Mesodermal cell (in vitro differentiated cells): ENCODE measurements at regions not wholly inside any gene's neighbourhood (a gene's known extent, or its start where the extent isn't known, plus 50 kb on each side); places are given as distances from the start of the nearest gene placed in this dataset.

Experiments used
- H3K27ac ChIP-seq: 2 replicates; pipeline ENCODE4 v1.7.0; 2013; ENCODE audit warnings: mild to moderate bottlenecking, low read depth, low read length, moderate library complexity; ENCODE audit not compliant: severe bottlenecking
- H3K36me3 ChIP-seq: 2 replicates; pipeline ENCODE4 v1.7.1; 2013; ENCODE audit warnings: mild to moderate bottlenecking, low read length, moderate library complexity; ENCODE audit not compliant: control insufficient read depth, insufficient read depth
- H3K4me1 ChIP-seq: one replicate; pipeline ENCODE4 v1.7.1; 2013; ENCODE audit warnings: mild to moderate bottlenecking, low read length; ENCODE audit not compliant: insufficient read depth, control insufficient read depth, poor library complexity, severe bottlenecking
- H3K4me3 ChIP-seq: 2 replicates; pipeline ENCODE4 v1.7.0; 2013; ENCODE audit warnings: low read length, control low read depth, mild to moderate bottlenecking; ENCODE audit not compliant: insufficient read depth, poor library complexity, severe bottlenecking; ENCODE audit errors: extremely low read depth
- H3K9me3 ChIP-seq: 2 replicates; pipeline ENCODE4 v1.7.1; 2013; ENCODE audit warnings: mild to moderate bottlenecking, low read length, moderate library complexity; ENCODE audit not compliant: control insufficient read depth
- WGBS, 2 experiments: methylation state at CpG; one replicate each; pipeline ENCODE4 v1.1.5; 2013; ENCODE audit warnings: missing lambda C conversion rate in 2 of 2; ENCODE audit not compliant: insufficient coverage in 2 of 2; 5-methylcytosine and 5-hydroxymethylcytosine counted together

DNA sequence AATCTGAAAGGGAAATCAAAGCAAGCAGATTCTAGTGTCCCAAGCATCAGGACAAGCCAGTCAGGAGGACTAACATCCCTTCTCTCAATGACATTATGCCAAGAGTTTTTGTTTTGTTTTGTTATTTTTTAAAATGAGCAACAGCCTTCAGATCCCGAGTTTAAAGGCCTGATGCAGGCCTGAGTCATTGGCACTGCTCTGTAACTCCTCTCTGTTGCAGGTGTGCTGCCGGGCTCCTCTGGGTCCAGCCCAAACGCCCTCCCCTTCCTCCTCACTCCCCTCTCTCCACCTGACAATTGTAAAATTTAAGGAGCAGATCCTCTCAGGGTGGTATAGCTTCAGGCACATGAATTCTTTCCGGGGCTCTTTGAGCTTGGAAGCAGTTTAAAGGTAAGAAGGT, 502.0 kb downstream of the BMP2 start:
- Histone ChIP-seq H3K4me1 (no peaks in the 10 kb centered on the region), H3K36me3 (no peaks in the 10 kb centered on the region), H3K9me3 (no peaks in the 10 kb centered on the region), H3K27ac (no peak overlapping the region), H3K4me3 (no peak overlapping the region)
- 79 to 100% methylated on average over 3 to 4 of the region's 4 CpGs for WGBS, 2 experiments

- no CpG with 5 or more reads among the region's 1 CpG for WGBS, 2 experiments
- H3K36me3 ChIP-seq, result no peaks in the 10 kb centered on the region
- H3K4me3 ChIP-seq, result no peak overlapping the region
- no peaks in the 10 kb centered on the region for H3K9me3 ChIP-seq
- H3K27ac ChIP-seq, result no peak overlapping the region
- no peaks in the 10 kb centered on the region for H3K4me1 ChIP-seq
These were observed 505.0 kb downstream of the BMP2 start for GRCh38 chr20:7272512-7272911.

- Histone ChIP-seq H3K9me3 (no peaks in the 10 kb centered on the region), H3K27ac (no peak overlapping the region), H3K4me1 (no peaks in the 10 kb centered on the region), H3K4me3 (no peak overlapping the region), H3K36me3 (no peaks in the 10 kb centered on the region)
These were observed 507.4 kb downstream of the BMP2 start for GRCh38 chr20:7274870-7275269.

GRCh38 chr20:7275645-7276237, 508.3 kb downstream of the BMP2 start:
- 90 to 100% methylated on average over 2 of the region's 3 CpGs for WGBS, 2 experiments
- no peaks in the 10 kb centered on the region for H3K9me3 ChIP-seq

GRCh38 chr20:7285918-7286556, 518.6 kb downstream of the BMP2 start:
- Histone ChIP-seq H3K4me3 (no peak overlapping the region), H3K9me3 (no peaks in the 10 kb centered on the region), H3K27ac (no peak overlapping the region), H3K36me3 (no peaks in the 10 kb centered on the region), H3K4me1 (no peaks in the 10 kb centered on the region)
- 0 to 85% methylated on average over 2 of the region's 9 CpGs for WGBS, 2 experiments

More at GRCh38 chr20:7275645-7276237, 508.3 kb downstream of the BMP2 start:
- H3K36me3 ChIP-seq, result no peaks in the 10 kb centered on the region
- H3K27ac ChIP-seq, result no peak overlapping the region
- no peaks in the 10 kb centered on the region for H3K4me1 ChIP-seq
- H3K4me3 ChIP-seq, result no peak overlapping the region

- no peak overlapping the region for H3K27ac ChIP-seq
- H3K4me3 ChIP-seq, result no peak overlapping the region
- no peaks in the 10 kb centered on the region for H3K4me1 ChIP-seq
- H3K9me3 ChIP-seq, result no peaks in the 10 kb centered on the region
- H3K36me3 ChIP-seq, result no peaks in the 10 kb centered on the region
- no CpG with 5 or more reads among the region's 2 CpGs for WGBS, 2 experiments
These were observed 523.9 kb downstream of the BMP2 start for GRCh38 chr20:7291323-7291943.

- Histone ChIP-seq H3K4me3 (no peak overlapping the region), H3K4me1 (no peaks in the 10 kb centered on the region), H3K9me3 (no peaks in the 10 kb centered on the region), H3K36me3 (no peaks in the 10 kb centered on the region), H3K27ac (no peak overlapping the region)
These were observed 524.5 kb downstream of the BMP2 start for GRCh38 chr20:7291946-7292345.

DNA sequence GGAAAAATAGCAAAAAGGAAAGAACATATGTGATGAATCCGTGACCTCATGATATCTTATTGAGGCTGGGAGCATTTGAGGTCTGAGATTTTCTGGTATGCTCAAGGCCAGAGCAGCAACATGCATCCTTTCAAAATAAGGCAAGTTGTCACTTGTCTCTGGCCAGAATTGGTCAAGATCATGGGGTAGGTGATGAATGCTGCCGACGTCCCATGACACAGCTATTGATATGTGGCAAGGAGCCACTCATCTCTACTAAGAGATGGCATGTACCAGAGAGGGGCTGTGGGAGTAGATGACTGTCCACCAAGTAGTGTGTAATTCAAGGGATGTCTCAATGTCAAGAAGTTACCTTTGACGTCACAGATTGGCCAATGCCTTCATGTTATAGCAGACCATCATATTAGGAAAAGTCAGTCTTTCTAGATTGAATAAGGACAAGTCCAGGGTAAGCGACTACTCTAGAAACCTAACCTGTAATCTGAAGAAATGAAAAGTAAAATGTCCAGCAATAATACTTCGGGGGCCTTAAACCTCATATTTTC, 527.4 kb downstream of the BMP2 start:
- Histone ChIP-seq H3K27ac (no peak overlapping the region), H3K4me1 (no peaks in the 10 kb centered on the region), H3K9me3 (no peaks in the 10 kb centered on the region), H3K4me3 (no peak overlapping the region), H3K36me3 (no peaks in the 10 kb centered on the region)
- 83 to 88% methylated on average over 2 to 3 of the region's 6 CpGs for WGBS, 2 experiments

DNA sequence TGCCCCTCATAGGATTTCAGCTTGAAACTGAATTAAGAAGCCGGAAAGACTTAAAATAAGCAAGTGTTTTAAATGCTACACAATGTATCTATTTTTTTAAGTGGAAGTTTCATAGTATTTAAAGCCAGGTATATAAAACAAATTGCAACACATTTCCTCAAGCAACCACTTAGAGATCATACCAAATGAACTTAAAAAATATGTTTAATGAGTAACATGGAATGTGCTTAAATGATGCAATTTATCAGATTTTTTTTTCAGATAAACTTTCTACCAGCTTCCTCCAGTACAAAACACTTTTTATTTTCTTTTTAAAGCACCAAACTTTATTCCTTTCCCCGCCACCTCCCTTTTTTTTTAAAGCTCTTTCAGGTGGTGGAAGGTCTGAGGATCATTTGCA, 534.3 kb downstream of the BMP2 start:
- Histone ChIP-seq H3K27ac (peak overlapping the region; percentile 16), H3K4me1 (no peaks in the 10 kb centered on the region), H3K4me3 (no peak overlapping the region), H3K9me3 (no peaks in the 10 kb centered on the region), H3K36me3 (no peaks in the 10 kb centered on the region)
- no CpG with 5 or more reads among the region's 2 CpGs for WGBS, 2 experiments

DNA sequence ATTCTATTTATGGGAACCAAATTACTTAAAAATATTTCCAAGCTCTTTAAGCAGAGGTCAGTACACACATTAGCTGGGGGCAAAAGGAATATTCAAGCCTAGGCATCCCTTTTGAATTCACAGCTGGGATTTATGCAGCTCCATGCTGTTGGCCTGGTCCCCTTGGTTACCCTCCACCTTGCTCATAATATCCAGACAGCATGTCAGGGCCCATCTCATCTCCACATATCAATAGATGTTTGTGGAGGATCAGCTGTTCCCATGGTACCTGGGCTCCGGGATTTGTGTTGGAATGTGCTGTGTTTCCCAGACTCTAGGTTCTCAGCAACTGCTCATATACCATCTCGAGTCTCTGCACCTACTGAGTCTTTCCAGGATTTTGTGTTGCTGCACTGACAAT, 534.8 kb downstream of the BMP2 start:
- 71 to 73% methylated on average over 2 of the region's 2 CpGs for WGBS, 2 experiments
- Histone ChIP-seq H3K4me3 (no peak overlapping the region), H3K9me3 (no peaks in the 10 kb centered on the region), H3K36me3 (no peaks in the 10 kb centered on the region), H3K27ac (peak overlapping the region; percentile 16), H3K4me1 (no peaks in the 10 kb centered on the region)

DNA sequence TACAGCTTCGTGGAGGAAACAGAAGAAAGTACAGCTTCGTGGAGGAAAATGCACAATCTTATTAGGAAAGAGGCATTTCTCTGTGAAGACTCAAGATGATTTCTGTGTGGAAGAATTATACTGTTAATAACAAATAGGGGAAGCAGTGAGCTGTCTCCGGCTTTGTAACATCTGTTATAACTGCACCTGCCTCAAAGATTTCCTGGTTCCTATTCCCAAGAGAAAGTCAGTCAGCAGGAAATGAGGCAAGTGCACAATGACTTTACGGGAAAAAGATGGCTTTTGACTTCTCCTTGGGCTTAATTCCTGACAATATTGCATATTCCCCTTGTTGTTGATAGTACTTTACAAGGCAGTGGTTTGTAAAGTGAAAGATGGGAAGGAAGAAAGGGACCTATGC, 538.5 kb downstream of the BMP2 start:
- Histone ChIP-seq H3K9me3 (no peaks in the 10 kb centered on the region), H3K4me1 (no peaks in the 10 kb centered on the region), H3K36me3 (no peaks in the 10 kb centered on the region), H3K27ac (no peak overlapping the region), H3K4me3 (no peak overlapping the region)
- 83 to 88% methylated on average over 2 to 4 of the region's 4 CpGs for WGBS, 2 experiments
